IMR-90 (cell line): ENCODE measurements at regions not wholly inside any gene's neighbourhood (a gene's known extent, or its start where the extent isn't known, plus 50 kb on each side); places are given as distances from the start of the nearest gene placed in this dataset.

ENCODE experiments used
- ATAC-seq: fragments of 200-7000 bp; cut with Tn5 transposase; 2 replicates; pipeline ENCODE4 v1.9.1; 2020; ENCODE audit warnings: low read depth, mild to moderate bottlenecking, moderate library complexity
- BruUV-seq: library from RNA; stranded (reverse); fragments of 400-500 nt; replicated peaks from 2 replicates; lab custom pipeline; 2021; lab: Mats Ljungman, UMichigan
- CTCF ChIA-PET: fragments of 300-600 bp; formaldehyde crosslinking; extraction: SDS; loops from one replicate; lab custom pipeline; 2021; ENCODE audit warnings: antibody characterized with exemption; lab: Yijun Ruan, JAX
- POLR2A ChIA-PET: fragments of 300-600 bp; sonication (Branson Sonifier 250); formaldehyde crosslinking; loops from one replicate; lab custom pipeline; 2022; ENCODE audit warnings: antibody characterized with exemption; ENCODE audit not compliant: unreplicated experiment; lab: Charles Lee
- DNase-seq: peaks from one replicate; pipeline ENCODE4 v3.0.0; 2013
- H2AFZ ChIP-seq: replicated peaks from 2 replicates; pipeline ENCODE3; 2013; ENCODE audit warnings: low read length, mild to moderate bottlenecking; ENCODE audit not compliant: poor library complexity
- H2AK5ac ChIP-seq: 2 replicates; pipeline ENCODE4 v1.6.1; 2013; ENCODE audit warnings: low read depth, low read length, inconsistent platforms
- H2AK9ac ChIP-seq: replicated peaks from 2 replicates; pipeline ENCODE3; 2013; ENCODE audit warnings: mild to moderate bottlenecking, low read depth, low read length, moderate library complexity; ENCODE audit not compliant: poor library complexity
- H2BK120ac ChIP-seq: 2 replicates; pipeline ENCODE4 v1.6.1; 2013; ENCODE audit warnings: low read depth, low read length, inconsistent platforms
- H2BK15ac ChIP-seq: 3 replicates; pipeline ENCODE4 v1.6.1; 2013; ENCODE audit warnings: low read depth, low read length, inconsistent platforms
- H2BK20ac ChIP-seq: 2 replicates; pipeline ENCODE4 v1.6.1; 2013; ENCODE audit warnings: low read depth, mild to moderate bottlenecking, inconsistent platforms, low read length, moderate library complexity
- H2BK5ac ChIP-seq: 2 replicates; pipeline ENCODE4 v1.6.1; 2013; ENCODE audit warnings: mild to moderate bottlenecking, low read depth, low read length, inconsistent platforms; ENCODE audit not compliant: poor library complexity, severe bottlenecking
- H3K14ac ChIP-seq: replicated peaks from 2 replicates; pipeline ENCODE4 v1.6.1; 2013; ENCODE audit warnings: low read depth, low read length, inconsistent platforms
- H3K18ac ChIP-seq: 2 replicates; pipeline ENCODE4 v1.6.1; 2013; ENCODE audit warnings: low read depth, low read length, control low read depth
- H3K23ac ChIP-seq: 2 replicates; pipeline ENCODE4 v1.6.1; 2013; ENCODE audit warnings: low read depth, low read length, inconsistent platforms
- H3K27ac ChIP-seq: 2 replicates; pipeline ENCODE4 v1.5.1; 2013; ENCODE audit warnings: mild to moderate bottlenecking, control low read depth, low read length; ENCODE audit not compliant: insufficient read depth
- H3K27me3 ChIP-seq: 2 replicates; pipeline ENCODE4 v1.6.1; 2013; ENCODE audit warnings: low read length; ENCODE audit not compliant: control insufficient read depth, insufficient read depth
- H3K36me3 ChIP-seq: 2 replicates; pipeline ENCODE4 v1.6.1; 2013; ENCODE audit warnings: low read length, mixed read lengths; ENCODE audit not compliant: control insufficient read depth, insufficient read depth
- H3K4ac ChIP-seq: 2 replicates; pipeline ENCODE4 v1.6.1; 2013; ENCODE audit warnings: low read depth, low read length, inconsistent platforms
- H3K4me1 ChIP-seq: 2 replicates; pipeline ENCODE4 v1.6.1; 2013; ENCODE audit warnings: low read length, mixed read lengths; ENCODE audit not compliant: control insufficient read depth, insufficient read depth
- H3K4me2 ChIP-seq: 2 replicates; pipeline ENCODE4 v1.6.1; 2013; ENCODE audit warnings: low read depth, mild to moderate bottlenecking, control low read depth, low read length, moderate library complexity
- H3K4me3 ChIP-seq: 2 replicates; pipeline ENCODE4 v1.5.1; 2013; ENCODE audit warnings: low read depth, mild to moderate bottlenecking, control low read depth, low read length, moderate library complexity; ENCODE audit not compliant: insufficient read depth
- H3K56ac ChIP-seq: 2 replicates; pipeline ENCODE4 v1.6.1; 2013; ENCODE audit warnings: low read length, inconsistent platforms; ENCODE audit not compliant: insufficient read depth; ENCODE audit errors: extremely low read depth
- H3K79me1 ChIP-seq, 2 experiments: 2 replicates each; pipeline ENCODE4 v1.6.1; 2013; ENCODE audit warnings: low read length in 2 of 2, inconsistent platforms in 1 of 2, low read depth in 1 of 2
- H3K9ac ChIP-seq: 2 replicates; pipeline ENCODE4 v1.6.1; 2013; ENCODE audit warnings: low read depth, low read length, control low read depth
- H3K9me1 ChIP-seq: 2 replicates; pipeline ENCODE4 v1.6.1; 2013; ENCODE audit warnings: low read length, inconsistent platforms; ENCODE audit not compliant: insufficient read depth
- H3K9me3 ChIP-seq: 2 replicates; pipeline ENCODE4 v1.6.1; 2013; ENCODE audit warnings: low read length; ENCODE audit not compliant: control insufficient read depth, insufficient read depth
- H4K20me1 ChIP-seq: 2 replicates; pipeline ENCODE4 v1.6.1; 2013; ENCODE audit warnings: low read length, inconsistent platforms; ENCODE audit not compliant: insufficient read depth
- H4K5ac ChIP-seq: 2 replicates; pipeline ENCODE4 v1.6.1; 2013; ENCODE audit warnings: mild to moderate bottlenecking, low read depth, low read length, control low read depth
- H4K8ac ChIP-seq, 2 experiments: 2 replicates each; pipeline ENCODE4 v1.6.1; 2013; ENCODE audit warnings: low read depth in 2 of 2, low read length in 2 of 2, control low read depth in 1 of 2, inconsistent platforms in 1 of 2
- H4K91ac ChIP-seq: 2 replicates; pipeline ENCODE4 v1.6.1; 2013; ENCODE audit warnings: low read depth, low read length, inconsistent platforms; ENCODE audit not compliant: insufficient read depth
- BHLHE40 ChIP-seq: fragments of 150-350 bp; IDR thresholded peaks from 2 replicates; pipeline ENCODE4 v1.6.1; 2016; ENCODE audit warnings: mild to moderate bottlenecking, low read depth, low read length
- CEBPB ChIP-seq: IDR thresholded peaks from 2 replicates; pipeline ENCODE4 v1.6.1; 2012; ENCODE audit warnings: low read depth, low read length, improper control_type of control experiment
- CHD1 ChIP-seq: IDR thresholded peaks from 2 replicates; pipeline ENCODE4 v1.6.1; 2012; ENCODE audit warnings: low read depth, low read length, improper control_type of control experiment
- ELK1 ChIP-seq: fragments of 150-350 bp; IDR thresholded peaks from 2 replicates; pipeline ENCODE4 v1.6.1; 2016; ENCODE audit warnings: low read depth, mild to moderate bottlenecking, low read length, moderate library complexity, borderline replicate concordance
- FOS ChIP-seq: fragments of 150-350 bp; IDR thresholded peaks from 2 replicates; pipeline ENCODE4 v1.6.1; 2016; ENCODE audit warnings: low read depth, low read length
- MAFK ChIP-seq: IDR thresholded peaks from 2 replicates; pipeline ENCODE4 v1.6.1; 2012; ENCODE audit warnings: low read depth, low read length, improper control_type of control experiment
- MAZ ChIP-seq: IDR thresholded peaks from 2 replicates; pipeline ENCODE4 v1.6.1; 2012; ENCODE audit warnings: low read depth, mild to moderate bottlenecking, low read length, improper control_type of control experiment, moderate library complexity, borderline replicate concordance
- MXI1 ChIP-seq: IDR thresholded peaks from 2 replicates; pipeline ENCODE4 v1.6.1; 2012; ENCODE audit warnings: low read depth, mild to moderate bottlenecking, low read length, moderate library complexity, borderline replicate concordance
- NFE2L2 ChIP-seq: fragments of 150-350 bp; IDR thresholded peaks from 2 replicates; pipeline ENCODE4 v1.6.1; 2016; ENCODE audit warnings: low read depth, mild to moderate bottlenecking, low read length
- POLR2A ChIP-seq: IDR thresholded peaks from 2 replicates; pipeline ENCODE4 v1.6.1; 2012; ENCODE audit warnings: mild to moderate bottlenecking, low read depth, low read length
- RAD21 ChIP-seq: IDR thresholded peaks from 2 replicates; pipeline ENCODE4 v1.6.1; 2012; ENCODE audit warnings: low read length, improper control_type of control experiment
- RCOR1 ChIP-seq: IDR thresholded peaks from 2 replicates; pipeline ENCODE4 v1.6.1; 2012; ENCODE audit warnings: mild to moderate bottlenecking, low read length, improper control_type of control experiment; ENCODE audit not compliant: insufficient replicate concordance
- RFX5 ChIP-seq: IDR thresholded peaks from 2 replicates; pipeline ENCODE4 v1.8.0; 2012; ENCODE audit warnings: low read depth, mild to moderate bottlenecking, low read length, moderate library complexity
- SMC3 ChIP-seq: fragments of 150-350 bp; IDR thresholded peaks from 2 replicates; pipeline ENCODE4 v1.6.1; 2016; ENCODE audit warnings: low read depth, mild to moderate bottlenecking, antibody characterized with exemption, low read length, moderate library complexity
- WGBS, 2 experiments: methylation state at CpG; one replicate each; pipeline versions ENCODE4 v1.1.5 to v1.1.7; 2013; ENCODE audit warnings: missing lambda C conversion rate in 2 of 2; ENCODE audit not compliant: insufficient read length in 1 of 2; ENCODE audit errors: extremely low coverage in 2 of 2; 5-methylcytosine and 5-hydroxymethylcytosine counted together
- dilution Hi-C: fragments of 300-500 bp; cut with HindIII; formaldehyde crosslinking; loops from one replicate; pipeline ENCODE4 v1.14.3; 2018; ENCODE audit warnings: low sequenced_read_pairs; ENCODE audit not compliant: unreplicated experiment
- in situ Hi-C: fragments of 300-500 bp; cut with MboI; formaldehyde crosslinking; loops from 3 replicates; pipeline ENCODE4 v1.14.3; 2019; ENCODE audit warnings: low sequenced_read_pairs, inconsistent platforms, mixed read lengths
- intact Hi-C: fragments of 100-400 bp; cut with micrococcal nuclease; formaldehyde crosslinking; loops from 2 replicates; pipeline ENCODE4 v1.10.0; 2022
- TF ChIP-seq, protein P1 (sequence below): fragments of 150-350 bp; IDR thresholded peaks from 2 replicates; pipeline ENCODE4 v1.6.1; 2017; ENCODE audit warnings: mild to moderate bottlenecking, antibody characterized with exemption, low read length, low read depth
- TF ChIP-seq, protein P2 (sequence below): conservative IDR thresholded peaks from 2 replicates; pipeline ENCODE4 v1.5.1; 2012; ENCODE audit warnings: mild to moderate bottlenecking, low read depth, low read length, improper control_type of control experiment

GRCh38 chr18:72235422-72235821, 308.7 kb downstream of the CBLN2 start:
- Histone ChIP-seq H3K27ac (no peak overlapping the region), H3K9me1 (no peaks in the 10 kb centered on the region), H3K79me1 (no peaks in the 10 kb centered on the region), H3K23ac (no peak overlapping the region), H3K4ac (no peak overlapping the region), H3K18ac (no peak overlapping the region), H3K9ac (no peak overlapping the region), H4K8ac (no peak overlapping the region), H2AK5ac (no peak overlapping the region), H2BK15ac (no peak overlapping the region), H2BK5ac (no peak overlapping the region), H4K5ac (no peak overlapping the region), H3K4me3 (no peak overlapping the region), H3K27me3 (no peaks in the 10 kb centered on the region), H3K4me1 (no peaks in the 10 kb centered on the region), H3K4me2 (no peak overlapping the region), H3K56ac (no peak overlapping the region), H3K36me3 (no peaks in the 10 kb centered on the region), H4K20me1 (no peaks in the 10 kb centered on the region), H2AFZ (no peak overlapping the region), H4K91ac (no peak overlapping the region), H2BK120ac (no peak overlapping the region), H2BK20ac (no peak overlapping the region), H3K14ac (no peak overlapping the region), H2AK9ac (no peak overlapping the region), H3K9me3 (peaks cover 7% of the 10 kb centered on the region; the same call in 1 of the 2 replicates)
- no CpG with 5 or more reads among the region's 2 CpGs for WGBS, 2 experiments
- dilution Hi-C loops (no loop called here), intact Hi-C loops (no loop called here), in situ Hi-C loops (no loop called here)
- no peak for TF ChIP-seq CEBPB
- no peak for TF ChIP-seq ELK1
- TF ChIP-seq, protein P1, sequence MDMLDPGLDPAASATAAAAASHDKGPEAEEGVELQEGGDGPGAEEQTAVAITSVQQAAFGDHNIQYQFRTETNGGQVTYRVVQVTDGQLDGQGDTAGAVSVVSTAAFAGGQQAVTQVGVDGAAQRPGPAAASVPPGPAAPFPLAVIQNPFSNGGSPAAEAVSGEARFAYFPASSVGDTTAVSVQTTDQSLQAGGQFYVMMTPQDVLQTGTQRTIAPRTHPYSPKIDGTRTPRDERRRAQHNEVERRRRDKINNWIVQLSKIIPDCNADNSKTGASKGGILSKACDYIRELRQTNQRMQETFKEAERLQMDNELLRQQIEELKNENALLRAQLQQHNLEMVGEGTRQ = no peak
- TF ChIP-seq CHD1 = no peak
- no peak for TF ChIP-seq BHLHE40
- TF ChIP-seq RFX5 = no peak
- TF ChIP-seq NFE2L2 = no peak
- TF ChIP-seq MAZ = no peak
- TF ChIP-seq, protein P2, sequence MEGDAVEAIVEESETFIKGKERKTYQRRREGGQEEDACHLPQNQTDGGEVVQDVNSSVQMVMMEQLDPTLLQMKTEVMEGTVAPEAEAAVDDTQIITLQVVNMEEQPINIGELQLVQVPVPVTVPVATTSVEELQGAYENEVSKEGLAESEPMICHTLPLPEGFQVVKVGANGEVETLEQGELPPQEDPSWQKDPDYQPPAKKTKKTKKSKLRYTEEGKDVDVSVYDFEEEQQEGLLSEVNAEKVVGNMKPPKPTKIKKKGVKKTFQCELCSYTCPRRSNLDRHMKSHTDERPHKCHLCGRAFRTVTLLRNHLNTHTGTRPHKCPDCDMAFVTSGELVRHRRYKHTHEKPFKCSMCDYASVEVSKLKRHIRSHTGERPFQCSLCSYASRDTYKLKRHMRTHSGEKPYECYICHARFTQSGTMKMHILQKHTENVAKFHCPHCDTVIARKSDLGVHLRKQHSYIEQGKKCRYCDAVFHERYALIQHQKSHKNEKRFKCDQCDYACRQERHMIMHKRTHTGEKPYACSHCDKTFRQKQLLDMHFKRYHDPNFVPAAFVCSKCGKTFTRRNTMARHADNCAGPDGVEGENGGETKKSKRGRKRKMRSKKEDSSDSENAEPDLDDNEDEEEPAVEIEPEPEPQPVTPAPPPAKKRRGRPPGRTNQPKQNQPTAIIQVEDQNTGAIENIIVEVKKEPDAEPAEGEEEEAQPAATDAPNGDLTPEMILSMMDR = no peak
- TF ChIP-seq MXI1 = no peak
- no peak for TF ChIP-seq RAD21
- TF ChIP-seq SMC3 = no peak
- TF ChIP-seq RCOR1 = no peak
- TF ChIP-seq FOS = no peak
- no peak for TF ChIP-seq POLR2A
- no peak for TF ChIP-seq MAFK
- DNase-seq (no peak), ATAC-seq (no peak)
- POLR2A ChIA-PET = no interaction called here
- CTCF ChIA-PET = no interaction called here
- no TSS peak for BruUV-seq
